Vagina (tissue), 2 donors: ENCODE measurements at regions not wholly inside any gene's neighbourhood (a gene's known extent, or its start where the extent isn't known, plus 50 kb on each side); places are given as distances from the start of the nearest gene placed in this dataset.

Experiments used
- POLR2A ChIP-seq, 2 donors: fragments of 450-650 bp; IDR thresholded peaks; one replicate each; pipeline ENCODE4 v1.6.1; 2017; ENCODE audit warnings: antibody characterized with exemption in 2 of 2, mild to moderate bottlenecking in 2 of 2, moderate library complexity in 2 of 2
- POLR2AphosphoS5 ChIP-seq, 2 donors: sonication (generic); formaldehyde crosslinking; IDR thresholded peaks; one replicate each; pipeline ENCODE4 v1.9.0; 2017; ENCODE audit warnings: antibody characterized with exemption in 2 of 2, mild to moderate bottlenecking in 2 of 2, low read depth in 1 of 2; ENCODE audit not compliant: insufficient read depth in 1 of 2
- TF ChIP-seq, protein P1 (sequence below), 3 experiments: fragments of 450-650 bp in 2 of 3; fragments of 200-600 bp in 1 of 3; sonication (generic) in 1 of 3; IDR thresholded peaks; one replicate each; pipeline ENCODE4 v1.5.1; 2017 to 2019; ENCODE audit warnings: antibody characterized with exemption in 3 of 3, mild to moderate bottlenecking in 2 of 3, moderate library complexity in 2 of 3

- TF ChIP-seq POLR2A (IDR thresholded peaks at IDR 0.05) (no peak), POLR2AphosphoS5 (IDR thresholded peaks at IDR 0.05; ENCODE audit: insufficient read depth in 1 of 2, low read depth in 1 of 2) (no peak)
- TF ChIP-seq, protein P1, sequence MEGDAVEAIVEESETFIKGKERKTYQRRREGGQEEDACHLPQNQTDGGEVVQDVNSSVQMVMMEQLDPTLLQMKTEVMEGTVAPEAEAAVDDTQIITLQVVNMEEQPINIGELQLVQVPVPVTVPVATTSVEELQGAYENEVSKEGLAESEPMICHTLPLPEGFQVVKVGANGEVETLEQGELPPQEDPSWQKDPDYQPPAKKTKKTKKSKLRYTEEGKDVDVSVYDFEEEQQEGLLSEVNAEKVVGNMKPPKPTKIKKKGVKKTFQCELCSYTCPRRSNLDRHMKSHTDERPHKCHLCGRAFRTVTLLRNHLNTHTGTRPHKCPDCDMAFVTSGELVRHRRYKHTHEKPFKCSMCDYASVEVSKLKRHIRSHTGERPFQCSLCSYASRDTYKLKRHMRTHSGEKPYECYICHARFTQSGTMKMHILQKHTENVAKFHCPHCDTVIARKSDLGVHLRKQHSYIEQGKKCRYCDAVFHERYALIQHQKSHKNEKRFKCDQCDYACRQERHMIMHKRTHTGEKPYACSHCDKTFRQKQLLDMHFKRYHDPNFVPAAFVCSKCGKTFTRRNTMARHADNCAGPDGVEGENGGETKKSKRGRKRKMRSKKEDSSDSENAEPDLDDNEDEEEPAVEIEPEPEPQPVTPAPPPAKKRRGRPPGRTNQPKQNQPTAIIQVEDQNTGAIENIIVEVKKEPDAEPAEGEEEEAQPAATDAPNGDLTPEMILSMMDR (IDR thresholded peaks at IDR 0.05) = no peak
Measured at GRCh38 chr3:5494905-5495519, 307.5 kb downstream of the EDEM1 start.
